Endothelial cell of umbilical vein (primary cell): ENCODE measurements at regions not wholly inside any gene's neighbourhood (a gene's known extent, or its start where the extent isn't known, plus 50 kb on each side); places are given as distances from the start of the nearest gene placed in this dataset.

ENCODE experiments used
- CTCF ChIP-seq, 2 donors: IDR thresholded peaks; 1 replicate in 1 of 2; 2 replicates in 1 of 2; pipeline ENCODE4 v1.5.1; 2011; ENCODE audit warnings: low read length in 2 of 2, mild to moderate bottlenecking in 2 of 2, moderate library complexity in 2 of 2, control low read depth in 1 of 2, inconsistent platforms in 1 of 2, low read depth in 1 of 2; ENCODE audit not compliant: insufficient read depth in 1 of 2; ENCODE audit errors: extremely low read depth in 1 of 2
- EZH2 ChIP-seq: IDR thresholded peaks from 2 replicates; pipeline ENCODE4 v1.6.1; 2012; ENCODE audit warnings: borderline replicate concordance, low read depth, mild to moderate bottlenecking, moderate library complexity, low read length, inconsistent platforms; ENCODE audit not compliant: severe bottlenecking
- GATA2 ChIP-seq: IDR thresholded peaks from 2 replicates; pipeline ENCODE4 v1.7.0; 2011; ENCODE audit warnings: low read depth, mild to moderate bottlenecking, moderate library complexity, mixed read lengths, low read length; ENCODE audit not compliant: insufficient read length, insufficient read depth
- JUN ChIP-seq: IDR thresholded peaks from 2 replicates; pipeline ENCODE4 v1.6.1; 2011; ENCODE audit warnings: borderline replicate concordance, low read depth; ENCODE audit not compliant: insufficient read length, insufficient read depth
- MAX ChIP-seq: IDR thresholded peaks from 2 replicates; pipeline ENCODE4 v1.6.1; 2011; ENCODE audit not compliant: insufficient read depth, insufficient read length
- MYC ChIP-seq: IDR thresholded peaks from one replicate; pipeline ENCODE4 v1.6.1; 2011; ENCODE audit warnings: mild to moderate bottlenecking, low read depth, low read length
- POLR2A ChIP-seq: IDR thresholded peaks from 2 replicates; pipeline ENCODE4 v1.6.1; 2012; ENCODE audit warnings: low read depth, mild to moderate bottlenecking, control low read depth, low read length
- POLR2AphosphoS5 ChIP-seq: IDR thresholded peaks from 2 replicates; pipeline ENCODE4 v1.6.1; 2012; ENCODE audit warnings: low read depth, mild to moderate bottlenecking, control low read depth, low read length, moderate library complexity; ENCODE audit not compliant: insufficient read depth

- TF ChIP-seq CTCF (IDR thresholded peaks at IDR 0.05; ENCODE audit: extremely low read depth in 1 of 2, insufficient read depth in 1 of 2, low read depth in 1 of 2, low read length in 2 of 2) (no peak), MAX (no peak), GATA2 (no peak), POLR2A (no peak), POLR2AphosphoS5 (no peak), MYC (no peak), EZH2 (no peak), JUN (no peak)
Measured at GRCh38 chr1:88463401-88463985, 220.6 kb upstream of the PKN2 start.
